HL-60 (cell line): ENCODE measurements at regions not wholly inside any gene's neighbourhood (a gene's known extent, or its start where the extent isn't known, plus 50 kb on each side); places are given as distances from the start of the nearest gene placed in this dataset.

Experiments
- CTCF ChIP-seq: IDR thresholded peaks from one replicate; pipeline ENCODE4 v1.5.1; 2011; ENCODE audit warnings: low read length, control low read depth, inconsistent platforms; ENCODE audit not compliant: insufficient read depth
- GABPA ChIP-seq: IDR thresholded peaks from 2 replicates; pipeline ENCODE4 v1.6.1; 2012; ENCODE audit warnings: low read depth
- POLR2AphosphoS5 ChIP-seq: IDR thresholded peaks from 2 replicates; pipeline ENCODE4 v1.6.1; 2012; ENCODE audit warnings: low read depth
- REST ChIP-seq: IDR thresholded peaks from 2 replicates; pipeline ENCODE4 v1.6.1; 2012; ENCODE audit warnings: low read depth; ENCODE audit not compliant: insufficient replicate concordance
- SPI1 ChIP-seq: IDR thresholded peaks from 2 replicates; pipeline ENCODE4 v1.6.1; 2012; ENCODE audit warnings: low read depth, mild to moderate bottlenecking, borderline replicate concordance

GRCh38 chr14:86943391-86944365 lies 1049.3 kb downstream of the GALC start:
- no peak for TF ChIP-seq CTCF
- TF ChIP-seq POLR2AphosphoS5 = no peak
- no peak for TF ChIP-seq REST
- TF ChIP-seq GABPA = no peak
- TF ChIP-seq SPI1 = no peak
